Endothelial cell of umbilical vein (primary cell): ENCODE measurements at regions not wholly inside any gene's neighbourhood (a gene's known extent, or its start where the extent isn't known, plus 50 kb on each side); places are given as distances from the start of the nearest gene placed in this dataset.

ENCODE experiments used
- POLR2AphosphoS5 ChIP-seq: IDR thresholded peaks from 2 replicates; pipeline ENCODE4 v1.6.1; 2012; ENCODE audit warnings: low read depth, mild to moderate bottlenecking, control low read depth, low read length, moderate library complexity; ENCODE audit not compliant: insufficient read depth
- TF ChIP-seq, protein P1 (sequence below), 2 donors: IDR thresholded peaks; 1 replicate in 1 of 2; 2 replicates in 1 of 2; pipeline ENCODE4 v1.5.1; 2011; ENCODE audit warnings: low read length in 2 of 2, mild to moderate bottlenecking in 2 of 2, moderate library complexity in 2 of 2, control low read depth in 1 of 2, inconsistent platforms in 1 of 2, low read depth in 1 of 2; ENCODE audit not compliant: insufficient read depth in 1 of 2; ENCODE audit errors: extremely low read depth in 1 of 2

DNA sequence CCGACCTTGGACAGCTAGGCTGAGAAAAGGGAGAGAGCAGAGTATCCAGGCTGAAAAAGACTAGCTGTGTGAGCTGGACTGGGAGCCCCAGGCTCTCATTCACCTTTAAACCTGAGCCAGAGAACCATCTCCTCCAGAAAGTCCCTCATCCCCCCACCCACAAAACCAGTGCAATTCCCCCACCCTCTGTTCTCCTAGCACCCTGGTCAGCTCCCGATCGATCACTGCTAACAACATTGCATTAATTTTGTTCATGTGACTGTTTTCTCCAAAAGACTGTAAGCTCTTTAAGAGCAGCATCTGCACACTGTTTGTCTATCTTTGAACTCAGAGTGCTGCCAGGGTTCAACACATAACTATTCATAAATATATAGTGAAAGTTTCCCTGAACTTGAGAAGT, 67.1 kb upstream of the NFASC start:
- no peak for TF ChIP-seq POLR2AphosphoS5
- TF ChIP-seq, protein P1, sequence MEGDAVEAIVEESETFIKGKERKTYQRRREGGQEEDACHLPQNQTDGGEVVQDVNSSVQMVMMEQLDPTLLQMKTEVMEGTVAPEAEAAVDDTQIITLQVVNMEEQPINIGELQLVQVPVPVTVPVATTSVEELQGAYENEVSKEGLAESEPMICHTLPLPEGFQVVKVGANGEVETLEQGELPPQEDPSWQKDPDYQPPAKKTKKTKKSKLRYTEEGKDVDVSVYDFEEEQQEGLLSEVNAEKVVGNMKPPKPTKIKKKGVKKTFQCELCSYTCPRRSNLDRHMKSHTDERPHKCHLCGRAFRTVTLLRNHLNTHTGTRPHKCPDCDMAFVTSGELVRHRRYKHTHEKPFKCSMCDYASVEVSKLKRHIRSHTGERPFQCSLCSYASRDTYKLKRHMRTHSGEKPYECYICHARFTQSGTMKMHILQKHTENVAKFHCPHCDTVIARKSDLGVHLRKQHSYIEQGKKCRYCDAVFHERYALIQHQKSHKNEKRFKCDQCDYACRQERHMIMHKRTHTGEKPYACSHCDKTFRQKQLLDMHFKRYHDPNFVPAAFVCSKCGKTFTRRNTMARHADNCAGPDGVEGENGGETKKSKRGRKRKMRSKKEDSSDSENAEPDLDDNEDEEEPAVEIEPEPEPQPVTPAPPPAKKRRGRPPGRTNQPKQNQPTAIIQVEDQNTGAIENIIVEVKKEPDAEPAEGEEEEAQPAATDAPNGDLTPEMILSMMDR (IDR thresholded peaks at IDR 0.05; ENCODE audit: extremely low read depth in 1 of 2, insufficient read depth in 1 of 2, low read depth in 1 of 2, low read length in 2 of 2), result no peak
